Testis (tissue), 2 donors: ENCODE measurements at regions not wholly inside any gene's neighbourhood (a gene's known extent, or its start where the extent isn't known, plus 50 kb on each side); places are given as distances from the start of the nearest gene placed in this dataset.

ENCODE experiments used
- CTCF ChIP-seq, 3 experiments: fragments of 450-650 bp in 2 of 3; fragments of 200-600 bp in 1 of 3; sonication (generic) in 1 of 3; IDR thresholded peaks; one replicate each; pipeline ENCODE4 v1.5.1; 2016 to 2019; ENCODE audit warnings: antibody characterized with exemption in 3 of 3, mild to moderate bottlenecking in 2 of 3, moderate library complexity in 1 of 3
- POLR2A ChIP-seq: fragments of 450-650 bp; IDR thresholded peaks from one replicate; pipeline ENCODE4 v1.6.1; 2017; ENCODE audit warnings: antibody characterized with exemption, mild to moderate bottlenecking, moderate library complexity

DNA sequence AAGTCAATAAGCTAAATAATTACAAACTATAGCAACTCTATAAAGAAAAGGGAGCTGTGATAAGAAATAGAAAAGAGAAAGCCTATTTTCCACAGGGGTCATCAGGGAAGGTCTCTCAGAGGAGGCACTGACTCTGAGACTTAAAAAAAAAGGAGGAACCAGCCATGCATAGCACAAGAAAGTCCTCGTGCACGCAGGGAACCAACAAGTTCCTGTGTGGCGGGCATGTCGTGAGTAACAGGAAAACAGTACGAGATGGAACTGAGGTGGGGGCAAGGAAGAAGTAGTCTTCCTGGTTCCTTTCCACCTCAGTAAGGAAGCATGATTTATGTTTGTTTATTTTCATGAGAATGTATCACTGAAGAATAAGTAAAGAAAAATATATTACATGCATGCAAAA lies 367.0 kb upstream of the TMEM132C start:
- no peak for TF ChIP-seq CTCF (IDR thresholded peaks at IDR 0.05)
- no peak for TF ChIP-seq POLR2A
